ENCODE measurements at regions not wholly inside any gene's neighbourhood (a gene's known extent, or its start where the extent isn't known, plus 50 kb on each side); places are given as distances from the start of the nearest gene placed in this dataset.

DNA sequence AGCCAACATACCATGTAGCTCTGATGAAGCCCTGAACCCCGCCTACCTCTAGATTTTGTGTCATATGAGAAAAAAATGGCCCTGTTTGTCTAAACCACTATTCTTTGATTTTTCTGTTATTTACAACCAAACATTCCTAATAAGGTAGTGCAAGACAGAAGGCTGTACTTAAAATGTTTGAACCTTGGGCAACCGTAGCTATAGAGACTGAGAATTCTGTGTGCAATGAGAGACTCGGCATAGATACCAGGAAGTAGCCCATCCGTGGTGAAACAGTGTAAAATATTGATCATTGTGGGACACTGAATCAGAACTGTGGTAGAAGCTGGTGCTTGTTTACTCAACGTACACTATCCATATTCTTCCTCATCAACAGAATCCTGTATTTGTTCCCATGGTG lies 86.5 kb upstream of the TMCC3 start:
- Histone ChIP-seq H3K4me2 (ENCODE audit: insufficient read depth, low read length) (no peak overlapping the region), H3K9me3 (replicated peaks; ENCODE audit: control insufficient read depth, insufficient read depth, low read length) (no peaks in the 10 kb centered on the region), H3K9ac (replicated peaks; ENCODE audit: extremely low read depth, insufficient read depth, low read length) (no peak overlapping the region), H3K9me1 (replicated peaks; ENCODE audit: control insufficient read depth, extremely low read depth, insufficient read depth, low read length) (no peaks in the 10 kb centered on the region), H4K20me1 (replicated peaks; ENCODE audit: control insufficient read depth, extremely low read depth, insufficient read depth, low read length) (no peaks in the 10 kb centered on the region), H2AFZ (ENCODE audit: low read depth, low read length) (no peak overlapping the region), H3K4me3 (replicated peaks in 1 of 3; ENCODE audit: insufficient read depth in 1 of 3, low read depth in 1 of 3, low read length in 3 of 3) (no peak overlapping the region), H3K27ac (ENCODE audit: insufficient read depth, low read depth, low read length) (no peak overlapping the region), H3K36me3 (ENCODE audit: control insufficient read depth in 2 of 2, extremely low read depth in 1 of 2, insufficient read depth in 2 of 2, low read length in 2 of 2) (no peaks in the 10 kb centered on the region), H3K27me3 (ENCODE audit: control insufficient read depth in 2 of 2, insufficient read depth in 2 of 2, low read length in 2 of 2) (peaks cover 0 to 4% of the 10 kb centered on the region in 2 experiments), H3K79me2 (ENCODE audit: control insufficient read depth, insufficient read depth, low read length) (no peaks in the 10 kb centered on the region), H3K4me1 (ENCODE audit: control insufficient read depth, extremely low read depth, insufficient read depth, low read length) (no peaks in the 10 kb centered on the region)
- FAIRE-seq: no peak
- intact Hi-C loops (cut with micrococcal nuclease): no loop called here
- BruUV-seq (replicated peaks): no TSS peak
- dilution Hi-C loops (cut with MboI; ENCODE audit: extremely low pct_ligation_motif_present, low sequenced_read_pairs): no loop called here
- DNase-seq (ENCODE audit: low read depth, low spot score): no peak
- no peak for TF ChIP-seq POLR2AphosphoS5 (IDR thresholded peaks at IDR 0.05; ENCODE audit: insufficient read depth, low read depth, low read length)
- TF ChIP-seq MYC (IDR thresholded peaks at IDR 0.05; ENCODE audit: low read depth, low read length): no peak
- TF ChIP-seq FOS (IDR thresholded peaks at IDR 0.05; ENCODE audit: borderline replicate concordance, insufficient read depth, low read length): no peak
- no peak for TF ChIP-seq POLR2A (IDR thresholded peaks at IDR 0.05; ENCODE audit: low read depth, low read length)
- TF ChIP-seq, protein P1, sequence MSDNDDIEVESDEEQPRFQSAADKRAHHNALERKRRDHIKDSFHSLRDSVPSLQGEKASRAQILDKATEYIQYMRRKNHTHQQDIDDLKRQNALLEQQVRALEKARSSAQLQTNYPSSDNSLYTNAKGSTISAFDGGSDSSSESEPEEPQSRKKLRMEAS (IDR thresholded peaks at IDR 0.05; ENCODE audit: insufficient read depth, insufficient read length): no peak
- no peak for TF ChIP-seq GATA2 (IDR thresholded peaks at IDR 0.05; ENCODE audit: insufficient read depth, insufficient read length, low read depth, low read length)
- TF ChIP-seq JUN (IDR thresholded peaks at IDR 0.05; ENCODE audit: borderline replicate concordance, insufficient read depth, insufficient read length, low read depth): no peak
- TF ChIP-seq EZH2 (IDR thresholded peaks at IDR 0.05; ENCODE audit: borderline replicate concordance, low read depth, low read length, severe bottlenecking): no peak
- TF ChIP-seq, protein P2, sequence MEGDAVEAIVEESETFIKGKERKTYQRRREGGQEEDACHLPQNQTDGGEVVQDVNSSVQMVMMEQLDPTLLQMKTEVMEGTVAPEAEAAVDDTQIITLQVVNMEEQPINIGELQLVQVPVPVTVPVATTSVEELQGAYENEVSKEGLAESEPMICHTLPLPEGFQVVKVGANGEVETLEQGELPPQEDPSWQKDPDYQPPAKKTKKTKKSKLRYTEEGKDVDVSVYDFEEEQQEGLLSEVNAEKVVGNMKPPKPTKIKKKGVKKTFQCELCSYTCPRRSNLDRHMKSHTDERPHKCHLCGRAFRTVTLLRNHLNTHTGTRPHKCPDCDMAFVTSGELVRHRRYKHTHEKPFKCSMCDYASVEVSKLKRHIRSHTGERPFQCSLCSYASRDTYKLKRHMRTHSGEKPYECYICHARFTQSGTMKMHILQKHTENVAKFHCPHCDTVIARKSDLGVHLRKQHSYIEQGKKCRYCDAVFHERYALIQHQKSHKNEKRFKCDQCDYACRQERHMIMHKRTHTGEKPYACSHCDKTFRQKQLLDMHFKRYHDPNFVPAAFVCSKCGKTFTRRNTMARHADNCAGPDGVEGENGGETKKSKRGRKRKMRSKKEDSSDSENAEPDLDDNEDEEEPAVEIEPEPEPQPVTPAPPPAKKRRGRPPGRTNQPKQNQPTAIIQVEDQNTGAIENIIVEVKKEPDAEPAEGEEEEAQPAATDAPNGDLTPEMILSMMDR (IDR thresholded peaks at IDR 0.05; ENCODE audit: extremely low read depth in 1 of 2, insufficient read depth in 1 of 2, low read depth in 1 of 2, low read length in 2 of 2): no peak
- ChIA-PET CTCF (interaction anchor here (1.6 kb wide), 1 partner anchor 52 kb away, joined by 3 read pairs; no protein-coding TSS in a partner anchor), POLR2A (no interaction called here)
